HG02943 (cell line): ENCODE measurements at regions not wholly inside any gene's neighbourhood (a gene's known extent, or its start where the extent isn't known, plus 50 kb on each side); places are given as distances from the start of the nearest gene placed in this dataset.
"Not testable (repeated sequence)": the region's sequence is repeated elsewhere in the genome, so short reads cannot be mapped to it uniquely, and the experiment has no call there.

Source experiments
- ATAC-seq: cut with Tn5 transposase; IDR thresholded peaks from one replicate; pipeline ENCODE4 v1.9.1; 2021; ENCODE audit warnings: mild to moderate bottlenecking, low read depth, moderate library complexity; ENCODE audit not compliant: unreplicated experiment

- no peak for ATAC-seq
Observed at GRCh38 chr3:55300701-55301100, 186.4 kb downstream of the WNT5A start.

GRCh38 chr3:55297706-55298105, 189.4 kb downstream of the WNT5A start:
- ATAC-seq: no peak

DNA sequence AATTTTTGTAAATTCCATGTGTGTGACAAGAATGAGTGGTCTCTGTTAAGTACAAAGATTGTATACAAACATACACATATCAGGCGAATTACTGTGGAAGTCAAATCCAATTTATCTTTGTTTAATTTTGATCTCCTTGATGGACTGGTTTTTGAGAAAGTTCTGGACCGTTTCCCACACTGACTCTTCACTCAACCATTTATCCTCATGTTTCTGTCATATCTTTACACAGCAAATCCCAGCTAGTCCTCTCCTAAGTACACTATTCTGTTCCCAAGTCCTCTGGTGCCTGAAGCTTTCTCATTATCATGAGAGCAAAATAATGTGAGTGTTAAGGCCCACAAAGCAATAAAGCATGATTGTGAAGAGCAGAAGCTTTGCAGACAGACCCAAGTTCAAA, 189.9 kb downstream of the WNT5A start:
- no peak for ATAC-seq

- ATAC-seq: no peak
Observed at GRCh38 chr3:55296791-55297190, 190.3 kb downstream of the WNT5A start.

DNA sequence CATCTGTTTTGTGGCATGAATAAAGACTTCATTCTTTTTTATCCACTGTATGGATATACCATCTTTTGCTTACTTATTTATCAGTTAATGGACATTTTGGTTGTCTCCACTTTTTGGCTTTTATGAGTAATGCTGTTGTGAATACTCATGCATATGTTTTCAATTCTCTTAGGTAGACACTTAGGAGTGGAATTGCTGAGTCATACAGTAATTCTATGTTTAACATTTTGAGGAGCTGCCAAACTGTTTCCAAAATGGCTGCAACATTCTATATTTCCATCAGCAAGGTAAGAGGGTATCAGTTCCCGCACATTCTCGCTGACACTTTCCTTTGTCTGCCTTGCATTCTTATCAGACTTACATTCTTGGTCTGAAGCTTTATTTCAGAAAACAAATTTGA, 191.1 kb downstream of the WNT5A start:
- no peak for ATAC-seq

DNA sequence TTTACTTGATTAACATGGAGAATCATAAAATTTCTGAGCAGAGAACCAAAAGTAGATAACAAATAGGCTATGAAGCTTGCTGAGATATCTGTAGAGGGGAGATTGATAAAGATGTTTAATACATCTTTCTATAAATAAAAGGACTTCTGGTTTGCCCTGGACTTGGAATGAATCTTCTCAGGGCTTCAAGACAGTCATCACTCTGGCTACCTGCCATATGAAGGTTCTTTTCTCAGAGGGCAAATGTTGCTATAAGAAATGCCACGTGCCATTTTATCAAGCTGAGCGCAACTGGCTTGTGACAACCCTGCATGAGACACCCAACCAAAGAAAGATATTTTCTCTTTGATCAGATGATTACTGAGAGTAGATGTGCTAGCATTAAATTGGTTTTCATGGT, 192.5 kb downstream of the WNT5A start:
- ATAC-seq: no peak

DNA sequence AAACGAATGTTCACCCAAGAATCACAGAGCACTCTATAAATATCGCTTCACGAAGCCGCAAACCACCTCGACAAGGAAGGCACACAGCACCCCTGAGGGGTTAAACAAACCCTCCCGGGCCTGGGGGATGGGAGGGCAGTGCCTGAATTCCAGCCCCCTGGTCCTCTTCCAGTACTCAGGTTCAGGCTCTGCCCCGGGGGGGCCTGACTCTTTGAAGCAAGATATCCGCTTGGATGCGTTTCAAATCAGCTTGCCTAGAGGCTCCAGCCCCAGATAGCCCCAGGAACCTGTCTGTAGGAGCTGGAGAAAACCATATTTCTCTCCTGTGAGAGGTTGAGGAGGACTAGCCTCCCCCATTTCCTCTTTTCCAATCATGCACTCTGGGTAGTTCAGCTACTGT, 194.7 kb downstream of the WNT5A start:
- ATAC-seq: no peak

GRCh38 chr3:55288657-55289056, 198.4 kb downstream of the WNT5A start:
- no peak for ATAC-seq

DNA sequence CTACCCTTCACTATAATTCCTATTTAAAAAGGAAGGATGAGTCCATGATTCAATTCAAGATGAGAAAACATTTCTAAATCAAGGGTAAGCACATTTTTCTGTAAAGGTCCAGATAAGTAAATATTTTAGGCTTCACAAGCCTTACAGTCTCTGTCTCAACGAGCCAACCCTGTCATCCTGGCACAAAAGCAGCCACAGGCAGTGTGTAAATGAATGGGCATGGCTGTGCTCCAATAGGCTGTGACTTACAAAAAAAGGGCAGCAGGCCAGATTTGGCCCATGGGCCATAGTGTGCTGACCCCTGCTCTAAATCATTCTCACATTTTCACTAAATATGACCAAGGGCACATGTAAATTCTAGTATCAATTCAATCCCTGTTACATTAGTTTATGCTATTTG, 200.4 kb downstream of the WNT5A start:
- ATAC-seq: no peak

GRCh38 chr3:55285156-55285555, 201.9 kb downstream of the WNT5A start:
- ATAC-seq: no peak

GRCh38 chr3:55283441-55283925, 203.6 kb downstream of the WNT5A start:
- ATAC-seq: no peak

DNA sequence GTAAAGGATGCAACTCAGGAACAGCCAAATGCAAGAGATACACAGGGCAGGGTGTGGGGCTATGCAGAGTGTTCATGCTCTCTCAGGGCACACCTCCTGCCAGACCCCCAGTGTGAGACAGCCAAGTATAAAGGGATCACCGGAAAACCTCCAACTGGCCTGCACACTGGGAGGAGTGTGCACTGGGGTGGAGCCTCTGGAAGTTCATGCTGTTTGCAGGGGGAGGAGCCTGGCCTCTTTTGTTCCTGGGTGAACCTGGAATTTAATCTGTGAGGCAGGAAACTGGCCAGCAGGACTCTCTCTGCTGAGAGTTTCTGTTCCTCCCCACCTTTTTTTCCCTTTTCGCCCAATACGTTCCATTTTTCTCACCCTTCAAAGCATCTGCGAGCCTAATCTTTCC, 204.1 kb downstream of the WNT5A start:
- ATAC-seq: no peak

GRCh38 chr3:55272031-55272645, 215.0 kb downstream of the WNT5A start:
- ATAC-seq: no peak

- no peak for ATAC-seq
Observed at GRCh38 chr3:55271549-55271948, 215.6 kb downstream of the WNT5A start.

DNA sequence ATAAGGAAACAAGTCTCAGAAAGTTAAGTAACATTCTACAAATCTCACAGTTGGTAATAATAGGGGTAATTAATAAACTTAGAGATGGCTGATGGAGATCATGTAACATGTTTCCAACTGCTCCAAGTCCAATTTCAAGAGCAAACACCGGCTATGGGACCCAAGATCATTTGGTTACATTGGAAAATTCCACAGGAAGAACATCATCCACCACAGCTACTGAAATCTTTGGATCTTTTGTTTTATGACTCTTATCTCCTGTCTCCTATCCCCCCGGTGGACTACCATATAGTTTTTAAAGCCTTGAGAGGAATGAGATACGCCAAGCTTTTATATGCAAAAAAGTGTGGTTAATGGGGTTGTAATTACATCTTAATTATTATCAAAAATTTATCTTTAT, 216.1 kb downstream of the WNT5A start:
- ATAC-seq: no peak

DNA sequence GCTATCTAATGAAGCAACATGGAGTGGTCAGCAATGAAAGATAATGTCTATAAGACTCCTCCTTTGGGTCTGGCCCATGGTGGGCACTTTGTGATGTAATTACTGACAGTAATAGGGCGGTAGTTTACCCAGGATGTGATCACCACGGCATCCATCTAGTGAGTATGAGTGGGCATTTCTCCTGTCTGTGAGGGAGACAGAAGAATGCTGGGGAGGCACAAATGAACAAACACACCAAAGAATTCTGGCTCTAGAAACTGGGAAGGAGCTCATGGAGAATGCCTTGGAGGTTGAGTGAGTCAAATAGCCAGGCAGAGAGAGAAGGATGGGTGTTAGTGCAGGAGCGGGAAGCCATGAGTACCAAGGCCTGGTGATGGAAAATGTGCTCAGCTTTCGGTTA, 217.5 kb downstream of the WNT5A start:
- ATAC-seq: no peak

DNA sequence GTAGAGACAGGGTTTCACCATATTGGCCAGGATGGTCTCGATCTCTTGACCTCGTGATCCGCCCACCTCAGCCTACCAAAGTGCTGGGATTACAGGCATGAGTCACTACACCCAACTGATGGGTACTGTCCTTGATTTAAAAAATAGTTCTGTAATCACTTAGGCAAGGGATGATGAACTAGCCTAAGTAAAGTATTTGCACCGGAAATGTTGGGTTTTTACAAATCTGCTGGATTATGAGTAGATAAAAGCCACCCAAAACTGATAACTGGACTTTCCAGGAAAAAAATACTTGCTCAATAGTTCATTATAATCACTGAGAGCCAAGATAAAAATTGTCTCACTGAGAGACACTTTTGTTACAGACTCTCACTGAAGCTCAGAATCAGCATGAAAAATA, 218.0 kb downstream of the WNT5A start:
- ATAC-seq: no peak

- ATAC-seq: no peak
Observed at GRCh38 chr3:55267206-55267930, 219.7 kb downstream of the WNT5A start.

- ATAC-seq: no peak
Observed at GRCh38 chr3:55264919-55265318, 222.2 kb downstream of the WNT5A start.

GRCh38 chr3:55252921-55253320, 234.2 kb downstream of the WNT5A start:
- no peak for ATAC-seq

- not testable (repeated sequence) for ATAC-seq
Observed at GRCh38 chr3:55249156-55249555, 237.9 kb downstream of the WNT5A start.

DNA sequence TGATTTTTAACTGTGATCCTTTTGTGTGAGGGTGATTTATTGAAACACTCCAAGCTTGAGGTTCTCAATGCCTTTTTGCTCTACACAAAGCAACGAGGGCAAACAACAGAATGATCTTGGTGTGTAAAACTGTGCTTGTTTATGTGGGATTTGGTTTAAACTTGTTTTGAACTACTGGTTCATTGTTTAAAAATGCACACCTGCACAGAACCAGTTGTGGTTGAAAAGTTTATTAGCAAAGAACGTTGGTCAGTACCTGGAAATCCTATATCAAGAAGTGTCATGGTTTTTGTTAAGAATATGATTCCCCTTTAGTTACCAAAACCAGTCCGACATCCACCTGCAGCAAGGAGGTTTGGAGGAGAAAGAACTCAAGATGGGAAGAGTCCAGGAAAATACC, 239.4 kb downstream of the WNT5A start:
- no peak for ATAC-seq
